GM18951 (cell line): ENCODE measurements at regions not wholly inside any gene's neighbourhood (a gene's known extent, or its start where the extent isn't known, plus 50 kb on each side); places are given as distances from the start of the nearest gene placed in this dataset.
"Not testable (repeated sequence)": the region's sequence is repeated elsewhere in the genome, so short reads cannot be mapped to it uniquely, and the experiment has no call there.

Experiments
- POLR2A ChIP-seq: IDR thresholded peaks from 4 replicates; pipeline ENCODE4 v1.6.1; 2011; ENCODE audit warnings: mild to moderate bottlenecking; ENCODE audit not compliant: insufficient read length, insufficient read depth; ENCODE audit errors: extremely low read depth
- in situ Hi-C: fragments of 300-500 bp; cut with MboI; formaldehyde crosslinking; loops from one replicate; pipeline ENCODE4 v1.12.0; 2022; ENCODE audit warnings: low sequenced_read_pairs, mixed read lengths, inconsistent platforms; ENCODE audit not compliant: unreplicated experiment

DNA sequence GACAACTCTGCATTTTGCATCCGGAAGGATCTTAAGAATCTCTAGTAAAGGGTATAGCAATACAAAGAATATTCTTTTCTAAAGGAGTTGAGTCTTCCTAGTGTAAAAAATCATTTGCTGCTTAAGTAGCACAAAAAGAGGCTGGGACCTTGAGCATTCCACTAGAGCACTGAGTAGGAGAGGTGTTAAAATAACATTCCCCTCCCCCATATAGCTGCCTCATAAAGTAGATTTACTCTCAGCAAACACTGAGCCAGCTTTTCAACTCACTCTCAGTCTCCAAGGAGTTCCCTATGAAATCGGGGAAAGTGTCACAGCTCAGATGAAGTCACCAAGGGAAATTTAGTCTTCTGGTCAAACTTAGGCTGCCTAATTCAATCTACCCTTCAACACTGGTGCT is 592.7 kb downstream of the ETNK1 start:
- in situ Hi-C loops: loop anchor here (25.0 kb wide), 1 partner anchor 1595 kb away; no protein-coding TSS in a partner anchor
- TF ChIP-seq POLR2A: no peak

DNA sequence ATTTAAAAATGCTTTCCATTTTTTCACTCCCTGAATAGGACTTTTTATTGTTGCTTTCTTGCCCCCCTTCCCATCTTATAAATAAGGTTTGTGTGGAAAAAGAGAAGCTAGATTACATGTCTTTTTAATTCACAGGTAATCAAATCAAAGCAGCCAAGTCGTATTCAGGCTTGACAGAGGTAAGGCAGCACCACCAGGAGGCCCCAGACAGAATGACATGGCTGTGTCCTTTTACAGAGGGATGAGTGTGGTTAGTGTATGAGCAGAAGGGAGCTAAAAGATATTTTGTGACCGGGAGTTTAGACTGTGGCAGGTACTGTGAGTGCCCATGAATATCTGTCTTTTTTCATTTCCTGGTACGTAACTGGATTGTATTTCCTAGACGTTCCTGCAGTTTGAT is 596.1 kb downstream of the ETNK1 start:
- no peak for TF ChIP-seq POLR2A
- in situ Hi-C loops: loop anchor here (25.0 kb wide), 1 partner anchor 1591 kb away; no protein-coding TSS in a partner anchor

DNA sequence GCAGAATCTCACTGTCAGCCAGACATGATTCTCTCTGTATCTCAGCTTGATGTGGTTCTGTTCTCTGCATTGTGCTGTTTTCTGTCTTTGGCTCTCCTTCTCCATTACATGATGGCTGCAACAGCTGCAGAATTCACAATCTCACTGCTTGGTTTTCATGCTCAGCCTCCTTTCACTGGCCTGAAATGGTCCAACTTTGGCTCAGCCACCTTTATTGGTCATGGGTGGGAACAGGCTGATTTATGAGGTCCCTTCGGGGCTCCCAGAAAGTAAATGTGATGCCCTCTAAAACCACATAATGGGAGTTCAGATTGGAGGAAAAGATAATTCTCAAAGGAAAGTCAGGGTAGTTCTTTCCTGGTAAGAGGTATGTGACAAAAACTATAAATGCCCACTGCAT is 597.0 kb downstream of the ETNK1 start:
- TF ChIP-seq POLR2A: no peak
- in situ Hi-C loops: loop anchor here (25.0 kb wide), 1 partner anchor 1590 kb away; no protein-coding TSS in a partner anchor

DNA sequence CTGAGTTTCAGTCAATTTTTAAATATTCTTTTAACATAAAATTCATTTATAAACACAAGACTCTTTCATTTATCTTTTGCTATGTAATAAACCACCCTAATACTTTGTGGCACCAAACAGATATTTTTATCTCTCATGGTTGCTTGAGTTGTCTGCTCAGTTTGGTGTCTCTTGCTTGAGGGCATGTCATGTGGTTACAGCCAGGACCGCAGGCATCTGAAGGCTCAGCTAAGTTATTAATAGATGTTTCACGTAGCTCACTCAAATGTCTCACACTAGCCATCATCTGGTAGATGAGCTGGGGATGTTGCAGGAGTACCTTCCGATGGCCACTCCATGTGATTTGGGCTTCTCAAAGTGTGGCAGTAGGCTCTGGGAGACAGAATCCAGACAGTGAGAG is 597.8 kb downstream of the ETNK1 start:
- in situ Hi-C loops: loop anchor here (25.0 kb wide), 1 partner anchor 1590 kb away; no protein-coding TSS in a partner anchor
- TF ChIP-seq POLR2A: no peak

DNA sequence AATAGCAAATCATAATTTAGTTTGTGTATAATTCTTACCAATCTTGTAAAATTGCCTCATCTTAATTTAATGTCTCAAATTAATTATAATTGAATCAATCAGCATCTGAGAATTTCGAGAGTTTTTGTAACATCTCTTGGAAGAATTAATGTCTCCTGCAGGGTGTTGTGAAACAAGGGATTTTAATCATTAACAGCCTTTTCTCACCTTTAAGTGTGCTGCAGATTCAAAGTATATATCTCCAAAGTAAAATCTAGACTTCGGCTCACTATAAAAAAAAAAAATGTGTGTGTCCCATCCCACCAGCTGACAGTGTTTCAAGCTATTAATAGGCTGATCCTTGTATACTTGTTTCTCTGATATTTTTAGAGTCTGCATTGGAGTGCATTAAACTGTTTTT is 603.1 kb downstream of the ETNK1 start:
- in situ Hi-C loops: no loop called here

DNA sequence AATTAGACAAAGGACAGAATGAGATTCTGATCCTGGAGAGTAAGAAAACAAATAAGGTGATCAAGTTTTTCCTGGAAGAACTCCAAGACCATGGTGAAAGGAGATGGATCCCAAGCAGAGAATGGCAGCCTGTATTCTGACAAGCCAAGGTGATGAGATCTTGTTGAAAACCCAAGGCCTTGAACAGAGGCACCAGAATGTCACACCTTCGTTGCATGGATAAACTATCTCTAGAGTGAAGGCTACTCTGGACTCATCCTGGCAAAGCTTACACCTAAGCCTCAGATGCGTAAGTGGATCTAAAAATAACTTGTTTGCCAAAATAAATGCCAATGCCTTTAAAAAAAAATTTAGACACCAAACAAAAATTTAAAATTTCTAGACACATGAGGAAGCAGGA is 605.9 kb downstream of the ETNK1 start:
- TF ChIP-seq POLR2A: no peak
- in situ Hi-C loops: no loop called here

More for the DNA sequence above, 603.1 kb downstream of the ETNK1 start:
- no peak for TF ChIP-seq POLR2A

DNA sequence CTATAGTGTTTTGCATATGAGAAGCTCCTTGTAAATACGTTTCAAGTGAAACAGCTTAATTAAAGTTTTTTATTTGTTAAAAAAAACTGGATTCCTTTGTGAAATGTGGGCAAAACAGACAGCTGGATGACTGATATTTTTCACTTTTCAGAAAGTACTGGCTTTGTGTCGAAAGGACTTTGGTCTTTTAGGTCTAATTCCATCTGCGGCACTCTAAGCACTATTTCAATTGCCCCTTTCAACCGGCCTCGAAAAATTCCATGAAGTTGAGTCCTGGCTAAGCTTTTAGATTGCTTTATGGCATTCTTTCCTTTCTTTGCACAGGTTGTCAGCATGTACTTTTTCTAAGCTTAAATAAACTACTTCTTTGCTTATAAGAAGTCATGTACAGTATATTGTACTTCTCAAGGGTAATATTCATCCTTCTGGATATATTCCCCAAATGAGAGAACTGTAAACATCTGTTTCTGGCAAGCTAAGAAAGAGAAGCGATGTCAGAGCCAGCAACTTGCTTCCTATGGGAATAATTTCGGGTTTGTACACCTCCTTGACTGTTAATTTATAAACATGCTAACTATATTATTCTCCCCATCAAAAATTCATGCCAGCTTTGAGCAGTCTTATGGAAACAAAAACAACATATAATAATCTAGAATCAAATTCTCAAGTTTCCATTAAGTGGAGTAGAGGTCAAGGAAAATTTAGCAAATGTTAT is 611.3 kb downstream of the ETNK1 start:
- in situ Hi-C loops: no loop called here
- no peak for TF ChIP-seq POLR2A

DNA sequence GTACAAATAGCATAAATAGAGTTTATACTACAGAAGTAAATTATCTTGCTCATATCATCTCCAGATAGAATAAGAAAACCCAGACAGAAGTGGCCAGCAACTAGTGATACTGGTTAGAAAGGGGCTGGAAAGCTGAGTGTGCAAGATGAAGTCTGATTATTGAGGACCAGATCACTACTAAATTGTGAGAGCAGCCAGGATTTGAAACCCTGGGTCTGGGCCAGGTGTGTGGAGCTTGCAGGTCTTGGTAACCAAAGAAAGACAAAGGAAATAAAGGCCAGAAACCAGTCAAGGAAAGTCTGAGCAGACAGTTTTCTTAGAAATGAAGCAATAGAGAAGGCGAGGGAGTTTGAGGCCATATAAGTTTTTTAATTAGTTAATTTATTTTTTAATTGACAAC is 611.8 kb downstream of the ETNK1 start:
- TF ChIP-seq POLR2A: no peak
- in situ Hi-C loops: no loop called here

DNA sequence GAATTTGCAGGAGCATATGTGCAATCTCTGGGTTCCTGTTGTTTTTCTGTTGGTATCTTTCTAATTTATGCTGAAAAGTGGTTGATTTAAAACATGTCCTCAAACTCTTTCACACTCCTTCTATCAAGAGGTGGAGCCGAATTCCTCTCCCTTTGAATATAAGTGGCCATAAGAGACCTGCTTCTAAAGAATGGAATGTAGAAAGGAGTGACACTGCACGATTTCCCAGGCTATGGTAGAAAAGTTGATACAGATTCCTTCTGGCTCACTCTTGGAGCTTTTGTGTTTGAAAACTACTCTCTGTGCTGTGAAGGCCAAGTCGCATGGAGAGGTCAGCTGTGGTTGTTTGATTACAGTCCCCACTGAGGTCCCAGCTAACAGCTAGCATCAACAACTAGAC is 613.2 kb downstream of the ETNK1 start:
- in situ Hi-C loops: no loop called here
- TF ChIP-seq POLR2A: no peak

DNA sequence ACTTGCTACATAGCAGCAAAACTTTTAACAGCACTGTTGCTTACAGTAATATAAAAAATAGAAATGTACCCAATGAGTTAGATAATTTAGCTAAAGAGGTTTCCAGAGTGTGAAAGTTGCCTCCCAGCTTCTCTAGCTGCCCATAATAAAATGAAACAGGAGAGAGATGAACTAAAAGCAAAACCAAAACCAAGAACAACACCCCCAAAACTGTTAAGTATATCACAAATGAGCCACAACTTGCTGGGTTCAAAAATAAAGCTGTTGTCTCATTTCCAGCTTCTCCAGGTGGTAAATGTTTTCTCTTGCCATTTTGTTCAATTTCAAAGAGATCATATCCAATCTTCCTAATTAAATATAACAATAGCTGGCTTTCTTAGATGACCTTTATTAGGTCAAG is 614.0 kb downstream of the ETNK1 start:
- TF ChIP-seq POLR2A: no peak
- in situ Hi-C loops: no loop called here

DNA sequence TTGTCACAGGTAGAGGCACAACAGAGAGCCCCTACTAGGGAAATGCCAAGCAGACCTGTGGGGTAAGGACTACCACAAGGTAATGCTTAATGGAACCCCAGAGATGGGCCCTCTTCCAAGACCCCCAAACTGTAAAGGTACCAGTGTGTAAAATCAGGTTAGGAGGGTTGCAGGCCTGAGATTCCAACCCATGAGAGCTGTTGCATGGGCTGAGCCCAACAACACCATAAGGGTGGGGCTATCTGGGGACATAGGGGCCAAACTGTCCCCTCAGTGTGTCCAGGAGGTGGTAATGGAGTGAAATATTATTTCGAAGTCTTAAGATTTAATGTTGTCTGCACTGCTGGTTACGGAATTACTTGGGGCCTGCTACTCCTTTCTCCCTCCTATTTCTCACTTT is 620.2 kb downstream of the ETNK1 start:
- TF ChIP-seq POLR2A: no peak
- in situ Hi-C loops: no loop called here

DNA sequence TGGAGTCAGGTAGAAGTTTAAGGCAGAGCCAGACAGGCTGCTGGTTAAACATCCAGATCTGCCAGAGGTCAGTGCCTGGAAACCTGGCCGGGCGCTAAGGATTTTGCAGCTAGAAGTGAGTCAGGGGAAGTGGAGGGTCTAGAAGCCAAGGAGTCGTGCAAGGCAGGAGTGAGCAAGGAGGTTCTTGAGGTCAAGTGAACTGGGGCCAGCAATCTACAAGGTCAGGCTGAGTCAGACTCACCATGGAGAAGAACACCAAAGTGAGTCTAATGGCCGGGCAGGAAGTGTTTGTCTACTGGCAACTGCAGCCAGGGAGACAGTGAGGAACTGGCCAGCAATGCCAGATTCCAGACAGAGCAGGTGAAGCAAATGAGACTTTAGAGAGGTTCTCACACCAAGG is 628.2 kb downstream of the ETNK1 start:
- TF ChIP-seq POLR2A: no peak
- in situ Hi-C loops: no loop called here

DNA sequence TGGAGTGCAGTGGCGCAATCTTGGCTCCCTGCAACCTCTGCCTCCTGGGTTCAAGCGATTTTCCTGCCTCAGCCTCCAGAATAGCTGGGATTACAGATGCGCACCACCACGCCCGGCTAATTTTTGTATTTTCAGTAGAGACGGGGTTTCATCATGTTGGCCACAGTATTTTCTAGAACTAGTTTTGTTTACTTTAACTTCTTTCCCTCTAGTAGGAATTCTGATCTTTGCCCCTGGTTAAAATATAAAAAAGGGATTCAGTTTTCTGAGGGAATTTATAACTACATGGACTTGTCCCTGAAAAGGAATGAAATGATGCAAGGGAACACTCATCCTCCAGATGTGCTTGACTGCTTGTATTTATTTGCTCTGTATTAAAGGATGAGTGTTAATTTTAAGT is 628.9 kb downstream of the ETNK1 start:
- in situ Hi-C loops: not testable (repeated sequence)

DNA sequence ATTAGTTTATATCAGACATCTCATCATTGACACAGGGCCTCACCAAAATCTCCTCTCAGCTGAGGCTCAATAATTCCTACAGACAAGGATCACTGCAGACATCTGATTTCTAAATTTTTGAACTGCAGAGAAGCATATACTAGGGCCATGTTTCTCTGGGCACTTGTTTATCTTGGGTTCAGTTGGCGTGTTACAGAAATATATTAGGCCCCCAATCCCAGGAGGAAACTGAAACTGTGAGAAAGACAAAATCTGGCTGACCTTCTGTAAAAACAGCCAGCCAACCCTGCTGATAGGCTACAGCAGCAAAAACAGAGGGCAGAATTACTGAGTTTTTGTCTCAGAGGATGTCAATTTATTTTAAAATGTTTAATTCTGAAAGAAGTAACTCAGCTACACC is 634.6 kb downstream of the ETNK1 start:
- in situ Hi-C loops: no loop called here
- no peak for TF ChIP-seq POLR2A

DNA sequence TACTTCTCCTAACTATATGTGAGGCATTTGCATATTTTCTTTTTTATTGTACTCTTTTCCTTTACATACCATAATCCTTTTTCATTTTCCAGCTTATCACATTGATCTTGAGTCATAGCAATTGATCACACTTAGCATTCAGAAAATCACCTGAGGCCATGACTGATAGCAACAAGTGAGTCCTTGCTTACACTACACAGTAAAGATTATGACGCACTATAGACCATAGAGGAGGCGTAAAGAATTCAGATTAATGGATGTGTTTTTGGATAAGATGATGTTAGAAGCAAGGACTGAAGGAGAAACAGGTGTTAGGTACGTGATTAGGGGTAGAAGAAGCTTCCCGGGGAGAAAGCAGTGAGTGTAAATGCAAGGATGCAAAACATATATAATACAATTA is 637.7 kb downstream of the ETNK1 start:
- in situ Hi-C loops: no loop called here
- no peak for TF ChIP-seq POLR2A
